Endothelial cell of umbilical vein (primary cell): ENCODE measurements at regions not wholly inside any gene's neighbourhood (a gene's known extent, or its start where the extent isn't known, plus 50 kb on each side); places are given as distances from the start of the nearest gene placed in this dataset.

ENCODE experiments used
- BruUV-seq: library from RNA; stranded (reverse); fragments of 400-500 nt; replicated peaks from 2 replicates; lab custom pipeline; 2021; lab: Mats Ljungman, UMichigan
- CTCF ChIA-PET: fragments of 300-600, 350-600 bp; sonication (Branson Sonifier 250); formaldehyde crosslinking; loops from one replicate; lab custom pipeline; 2021; ENCODE audit warnings: antibody characterized with exemption, inconsistent platforms; lab: Charles Lee
- POLR2A ChIA-PET: fragments of 300-600, 350-600 bp; sonication (Branson Sonifier 250); formaldehyde crosslinking; loops from one replicate; lab custom pipeline; 2021; ENCODE audit warnings: antibody characterized with exemption, inconsistent platforms; lab: Charles Lee
- DNase-seq: peaks from one replicate; pipeline ENCODE4 v3.0.0-alpha.2; 2011; ENCODE audit warnings: low read depth, low spot score
- FAIRE-seq: peaks from 2 replicates; lab custom pipeline; 2011; peaks lifted over from hg19 to GRCh38; lab: Jason Lieb, UNC
- H2AFZ ChIP-seq: 2 replicates; pipeline ENCODE4 v1.6.0; 2012; ENCODE audit warnings: low read depth, low read length, control low read depth, inconsistent platforms
- H3K27ac ChIP-seq: 2 replicates; pipeline ENCODE4 v1.5.1; 2011; ENCODE audit warnings: low read depth, mild to moderate bottlenecking, control low read depth, low read length, moderate library complexity; ENCODE audit not compliant: insufficient read depth
- H3K27me3 ChIP-seq, 2 experiments: 2 replicates each; pipeline versions ENCODE4 v1.6.0 to v1.6.1; 2011; ENCODE audit warnings: low read length in 2 of 2, mixed read lengths in 1 of 2; ENCODE audit not compliant: control insufficient read depth in 2 of 2, insufficient read depth in 2 of 2
- H3K36me3 ChIP-seq, 2 experiments: 2 replicates in 1 of 2; 3 replicates in 1 of 2; pipeline ENCODE4 v1.5.1; 2011; ENCODE audit warnings: low read length in 2 of 2, mild to moderate bottlenecking in 1 of 2, moderate library complexity in 1 of 2; ENCODE audit not compliant: control insufficient read depth in 2 of 2, insufficient read depth in 2 of 2; ENCODE audit errors: extremely low read depth in 1 of 2
- H3K4me1 ChIP-seq: 3 replicates; pipeline ENCODE4 v1.5.1; 2011; ENCODE audit warnings: mild to moderate bottlenecking, low read length; ENCODE audit not compliant: control insufficient read depth, insufficient read depth; ENCODE audit errors: extremely low read depth
- H3K4me2 ChIP-seq: 2 replicates; pipeline ENCODE4 v1.6.1; 2011; ENCODE audit warnings: low read length, control low read depth, mixed read lengths; ENCODE audit not compliant: insufficient read depth
- H3K4me3 ChIP-seq, 3 experiments: fragments of 200-600 bp in 1 of 3; sonication (generic), shearing (Covaris generic) in 1 of 3; replicated peaks in 1 of 3; 2 replicates each; pipeline ENCODE4 v1.5.1; 2011 to 2016; ENCODE audit warnings: control low read depth in 3 of 3, low read length in 3 of 3, mild to moderate bottlenecking in 2 of 3, inconsistent platforms in 1 of 3, low read depth in 1 of 3, moderate library complexity in 1 of 3; ENCODE audit not compliant: insufficient read depth in 1 of 3
- H3K79me2 ChIP-seq: 2 replicates; pipeline ENCODE4 v1.6.0; 2012; ENCODE audit warnings: low read length, inconsistent platforms; ENCODE audit not compliant: control insufficient read depth, insufficient read depth
- H3K9ac ChIP-seq: replicated peaks from 2 replicates; pipeline ENCODE3; 2011; ENCODE audit warnings: low read length, control low read depth; ENCODE audit not compliant: insufficient read depth; ENCODE audit errors: extremely low read depth
- H3K9me1 ChIP-seq: replicated peaks from 3 replicates; pipeline ENCODE4 v1.6.0; 2011; ENCODE audit warnings: mild to moderate bottlenecking, low read length; ENCODE audit not compliant: control insufficient read depth, insufficient read depth; ENCODE audit errors: extremely low read depth
- H3K9me3 ChIP-seq: replicated peaks from 2 replicates; pipeline ENCODE4 v1.5.1; 2012; ENCODE audit warnings: low read length, inconsistent platforms; ENCODE audit not compliant: control insufficient read depth, insufficient read depth
- H4K20me1 ChIP-seq: replicated peaks from 2 replicates; pipeline ENCODE3; 2011; ENCODE audit warnings: mild to moderate bottlenecking, low read length; ENCODE audit not compliant: control insufficient read depth, insufficient read depth; ENCODE audit errors: extremely low read depth
- CTCF ChIP-seq, 2 donors: IDR thresholded peaks; 1 replicate in 1 of 2; 2 replicates in 1 of 2; pipeline ENCODE4 v1.5.1; 2011; ENCODE audit warnings: low read length in 2 of 2, mild to moderate bottlenecking in 2 of 2, moderate library complexity in 2 of 2, control low read depth in 1 of 2, inconsistent platforms in 1 of 2, low read depth in 1 of 2; ENCODE audit not compliant: insufficient read depth in 1 of 2; ENCODE audit errors: extremely low read depth in 1 of 2
- EZH2 ChIP-seq: IDR thresholded peaks from 2 replicates; pipeline ENCODE4 v1.6.1; 2012; ENCODE audit warnings: borderline replicate concordance, low read depth, mild to moderate bottlenecking, moderate library complexity, low read length, inconsistent platforms; ENCODE audit not compliant: severe bottlenecking
- FOS ChIP-seq: IDR thresholded peaks from 2 replicates; pipeline ENCODE4 v1.6.1; 2011; ENCODE audit warnings: mild to moderate bottlenecking, low read length, moderate library complexity, borderline replicate concordance; ENCODE audit not compliant: insufficient read depth
- GATA2 ChIP-seq: IDR thresholded peaks from 2 replicates; pipeline ENCODE4 v1.7.0; 2011; ENCODE audit warnings: low read depth, mild to moderate bottlenecking, moderate library complexity, mixed read lengths, low read length; ENCODE audit not compliant: insufficient read length, insufficient read depth
- JUN ChIP-seq: IDR thresholded peaks from 2 replicates; pipeline ENCODE4 v1.6.1; 2011; ENCODE audit warnings: borderline replicate concordance, low read depth; ENCODE audit not compliant: insufficient read length, insufficient read depth
- MAX ChIP-seq: IDR thresholded peaks from 2 replicates; pipeline ENCODE4 v1.6.1; 2011; ENCODE audit not compliant: insufficient read depth, insufficient read length
- MYC ChIP-seq: IDR thresholded peaks from one replicate; pipeline ENCODE4 v1.6.1; 2011; ENCODE audit warnings: mild to moderate bottlenecking, low read depth, low read length
- POLR2AphosphoS5 ChIP-seq: IDR thresholded peaks from 2 replicates; pipeline ENCODE4 v1.6.1; 2012; ENCODE audit warnings: low read depth, mild to moderate bottlenecking, control low read depth, low read length, moderate library complexity; ENCODE audit not compliant: insufficient read depth
- dilution Hi-C: fragments of 300-500 bp; cut with MboI; formaldehyde crosslinking; loops from one replicate; pipeline ENCODE4 v1.15.0; 2019; ENCODE audit warnings: low sequenced_read_pairs; ENCODE audit not compliant: extremely low pct_ligation_motif_present
- intact Hi-C: fragments of 100-400 bp; cut with micrococcal nuclease; formaldehyde crosslinking; loops from one replicate; pipeline ENCODE4 v1.10.0; 2022

DNA sequence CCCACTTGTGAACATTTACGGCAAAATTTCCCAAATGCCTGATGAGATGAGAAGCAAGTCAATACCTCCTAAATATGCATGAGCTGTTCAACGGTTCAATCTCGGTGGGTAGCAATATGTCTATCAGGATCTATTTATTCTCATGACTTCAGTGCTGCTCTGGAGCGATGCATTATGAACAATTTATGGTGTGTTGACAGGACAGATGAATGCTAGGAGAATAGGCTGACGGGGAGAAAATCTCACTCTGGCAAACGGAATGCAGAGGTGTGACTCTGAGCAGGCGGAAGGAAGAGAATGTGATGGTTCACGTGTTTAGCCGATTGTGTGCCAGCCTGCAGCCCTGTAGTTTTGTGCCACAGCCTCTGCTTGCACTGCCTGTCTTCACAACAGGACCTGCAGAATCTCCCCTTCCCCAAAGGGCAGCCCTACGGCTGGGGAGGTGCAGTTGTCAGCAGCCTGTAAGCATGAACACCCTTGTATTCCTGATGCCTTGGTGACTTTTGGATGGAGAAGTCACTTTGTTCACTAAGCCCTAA is 345.2 kb downstream of the PHKB start:
- H4K20me1 ChIP-seq: no peaks in the 10 kb centered on the region
- H3K9me3 ChIP-seq: no peaks in the 10 kb centered on the region
- H3K4me3 ChIP-seq: no peak overlapping the region
- no peak overlapping the region for H3K9ac ChIP-seq
- no peak overlapping the region for H3K4me2 ChIP-seq
- dilution Hi-C loops: no loop called here
- intact Hi-C loops: no loop called here
- no peaks in the 10 kb centered on the region for H3K79me2 ChIP-seq
- H3K36me3 ChIP-seq: no peaks in the 10 kb centered on the region
- TF ChIP-seq JUN (no peak), MYC (no peak), CTCF (IDR thresholded peaks at IDR 0.05; ENCODE audit: extremely low read depth in 1 of 2, insufficient read depth in 1 of 2, low read depth in 1 of 2, low read length in 2 of 2) (no peak), FOS (no peak), EZH2 (no peak), GATA2 (no peak), POLR2AphosphoS5 (no peak), MAX (no peak)
- no peaks in the 10 kb centered on the region for H3K9me1 ChIP-seq
- no peak for DNase-seq
- H3K27me3 ChIP-seq: no peaks in the 10 kb centered on the region
- no peak overlapping the region for H2AFZ ChIP-seq
- no peak overlapping the region for H3K27ac ChIP-seq
- BruUV-seq: no TSS peak
- no peak for FAIRE-seq
- ChIA-PET POLR2A (no interaction called here), CTCF (no interaction called here)
- H3K4me1 ChIP-seq: no peaks in the 10 kb centered on the region
